CD4-positive, alpha-beta T cell treated with Interferon gamma for 1 hour (primary cell): ENCODE measurements at regions not wholly inside any gene's neighbourhood (a gene's known extent, or its start where the extent isn't known, plus 50 kb on each side); places are given as distances from the start of the nearest gene placed in this dataset.
"Not testable (repeated sequence)": the region's sequence is repeated elsewhere in the genome, so short reads cannot be mapped to it uniquely, and the experiment has no call there.

Experiments used
- DNase-seq: peaks from one replicate; pipeline ENCODE4 v3.0.0-alpha.2; 2020

DNA sequence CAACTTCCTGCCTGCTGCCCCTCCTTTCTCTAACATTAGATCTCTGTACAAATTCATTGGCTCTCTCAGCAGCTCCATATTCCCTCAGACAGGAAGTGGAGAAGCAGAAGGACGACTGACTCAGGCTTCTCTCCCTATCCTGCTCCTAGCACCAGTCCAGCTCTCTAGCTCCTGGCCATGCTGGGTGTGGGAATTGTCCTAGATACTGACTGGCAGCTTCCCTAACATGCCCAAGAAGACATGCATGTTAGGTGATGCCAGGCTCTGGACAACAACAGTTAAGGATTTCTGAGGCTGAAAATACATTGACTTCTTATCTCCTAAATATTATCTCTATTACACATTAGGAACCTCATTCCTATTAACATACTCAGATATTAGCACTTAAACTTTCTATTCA lies 292.9 kb downstream of the IKZF2 start:
- DNase-seq = no peak

- DNase-seq = no peak
Measured at GRCh38 chr2:212854771-212855170, 296.6 kb downstream of the IKZF2 start.

DNA sequence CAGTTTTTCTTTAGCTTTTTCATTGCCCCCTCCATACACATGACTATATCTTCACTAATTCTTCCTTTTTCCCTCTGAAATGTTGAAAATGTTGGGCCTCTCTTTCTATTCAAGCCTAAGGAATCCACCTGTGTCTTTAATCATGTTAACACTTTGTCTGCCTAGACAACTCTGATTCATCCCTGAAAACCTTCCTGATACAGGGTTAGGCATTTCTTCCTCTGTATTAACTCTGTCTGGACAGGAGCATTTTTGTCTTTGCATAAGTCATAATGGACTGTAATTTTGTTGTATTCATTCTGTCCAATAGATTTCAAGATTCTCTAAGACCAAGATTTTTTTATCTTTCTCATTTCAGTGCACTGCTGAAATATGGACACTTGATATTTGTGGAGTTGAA lies 297.3 kb downstream of the IKZF2 start:
- no peak for DNase-seq

GRCh38 chr2:212845941-212846340 lies 305.5 kb downstream of the IKZF2 start:
- no peak for DNase-seq

DNA sequence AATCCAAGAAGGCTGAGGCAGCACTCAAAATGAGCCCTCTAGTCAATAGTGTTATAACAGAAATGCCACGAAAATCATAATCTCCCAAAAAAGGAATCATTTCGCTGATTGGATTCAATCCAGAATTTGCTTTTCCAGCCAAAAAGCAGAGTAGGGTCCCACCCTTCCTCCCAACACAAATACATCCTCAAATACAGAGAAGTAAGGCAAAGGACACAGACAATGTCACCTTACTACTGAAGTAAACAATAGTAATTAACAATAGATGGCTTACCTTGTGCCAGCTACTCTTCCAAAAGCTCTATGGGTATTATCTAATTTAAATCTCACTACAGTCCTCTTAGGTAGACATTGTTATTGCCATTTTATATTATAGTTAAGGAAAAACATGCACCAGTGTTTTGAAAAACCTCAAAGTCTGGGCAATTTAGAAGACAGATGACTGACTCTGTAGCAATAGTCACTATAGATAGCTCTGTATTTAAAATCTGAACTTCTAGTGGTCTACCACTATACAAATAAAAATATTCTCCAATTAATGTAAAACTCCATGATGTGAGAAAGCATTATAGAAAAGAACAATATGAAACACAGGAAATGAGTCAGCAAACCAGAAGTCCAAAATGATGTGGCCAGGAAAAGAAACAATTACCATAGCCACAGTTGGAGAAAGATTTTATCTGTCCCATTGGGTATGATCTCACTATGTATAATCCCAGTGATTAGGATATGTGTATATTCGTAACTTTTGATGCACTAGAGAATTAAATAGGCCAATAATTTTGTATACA lies 305.0 kb upstream of the ERBB4 start:
- no peak for DNase-seq

DNA sequence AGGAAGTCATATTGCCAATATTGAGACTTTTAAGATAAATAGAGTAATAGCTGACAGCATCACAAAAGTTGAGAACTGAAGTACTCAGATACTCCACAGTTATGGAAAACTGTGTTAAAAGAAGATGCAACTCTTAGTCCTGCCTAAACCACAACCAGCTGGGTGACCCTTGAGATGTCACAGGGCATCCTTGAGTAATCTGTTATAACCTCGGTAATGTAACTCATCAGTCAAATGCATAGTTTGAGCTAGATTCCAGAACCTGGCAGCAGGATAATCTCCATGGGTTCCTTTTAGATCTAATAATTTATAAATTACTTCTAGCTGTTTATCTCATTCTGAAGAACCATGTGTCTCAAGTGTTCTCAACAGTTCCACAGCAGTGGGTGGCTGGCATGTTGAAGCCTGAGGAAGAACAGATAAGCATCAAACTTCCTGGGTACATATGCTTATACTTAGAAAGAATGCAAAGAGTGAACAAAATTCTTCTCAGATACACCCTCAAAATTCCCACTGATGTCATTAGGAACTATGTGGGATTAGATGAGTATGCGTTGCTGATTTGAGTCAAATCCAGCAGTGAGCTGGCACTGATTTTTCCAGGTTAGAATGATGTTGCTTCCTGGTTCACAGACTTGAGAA lies 304.1 kb upstream of the ERBB4 start:
- DNase-seq = no peak

DNA sequence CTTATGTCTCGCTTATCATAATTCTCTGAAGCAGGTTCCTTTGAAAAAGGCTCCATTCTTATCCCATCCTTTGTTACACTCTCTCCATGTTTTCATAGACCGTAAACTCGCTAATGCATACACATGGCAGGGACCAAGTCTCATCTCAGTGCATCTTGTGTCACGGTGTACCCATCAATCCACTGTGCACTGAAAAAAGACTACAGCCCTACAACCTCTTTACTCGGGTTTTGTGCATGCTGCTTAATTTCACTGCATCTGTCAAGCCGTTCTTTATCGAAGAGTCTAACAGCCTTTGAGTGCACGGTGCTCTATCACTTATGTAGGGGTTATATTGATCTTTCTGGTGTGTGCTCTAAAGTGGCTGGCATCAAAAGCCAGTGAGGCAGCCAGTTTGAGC lies 302.9 kb upstream of the ERBB4 start:
- DNase-seq = no peak

- no peak for DNase-seq
Measured at GRCh38 chr2:212832211-212833195, 293.9 kb upstream of the ERBB4 start.

DNA sequence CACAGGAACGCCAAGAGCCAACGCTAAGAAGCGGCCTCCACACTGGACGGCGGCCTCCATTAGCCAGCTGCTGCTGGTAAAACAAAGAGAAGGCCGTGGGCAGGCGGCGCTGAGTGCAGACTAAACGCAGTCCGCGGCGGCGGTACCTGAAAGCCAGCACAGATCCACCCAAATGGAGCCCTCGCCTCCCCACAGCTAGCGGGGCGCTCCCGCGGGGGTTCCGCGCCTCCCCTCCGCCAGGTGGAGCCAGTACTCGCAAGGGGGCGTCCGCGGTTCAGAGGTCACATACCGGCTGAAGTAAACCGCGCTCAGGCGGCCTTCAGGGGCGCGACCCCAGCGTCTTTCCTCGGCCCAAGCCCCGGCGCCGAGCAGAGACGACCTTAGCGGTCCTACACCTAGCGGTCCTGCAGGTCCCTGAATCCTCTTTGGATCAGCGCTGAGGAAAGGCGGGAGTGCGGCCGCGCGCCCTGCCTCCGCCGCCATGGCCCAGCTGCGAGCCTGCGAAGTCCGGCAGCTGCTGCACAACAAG lies 293.1 kb upstream of the ERBB4 start:
- no peak for DNase-seq

- DNase-seq = no peak
Measured at GRCh38 chr2:212816267-212816666, 277.7 kb upstream of the ERBB4 start.

GRCh38 chr2:212815453-212815852 lies 276.9 kb upstream of the ERBB4 start:
- DNase-seq = no peak

DNA sequence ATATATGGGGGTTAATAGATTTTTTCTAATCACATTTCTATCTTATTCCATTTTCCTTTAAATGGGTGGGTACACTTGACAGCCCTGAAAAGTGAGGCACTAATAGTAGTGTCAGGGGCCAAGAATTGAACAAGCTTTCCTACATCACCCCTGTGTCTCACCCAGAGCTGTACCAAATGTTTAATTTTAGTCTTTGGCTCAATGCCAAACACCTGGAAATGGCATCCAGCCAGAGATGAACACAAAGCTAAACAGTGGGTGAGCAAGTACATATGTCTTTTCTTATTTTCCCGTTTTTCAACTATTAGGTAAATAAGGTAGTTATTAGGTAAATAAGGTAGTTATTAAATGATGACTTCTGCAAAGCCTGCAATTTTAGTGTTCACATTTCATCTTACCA lies 276.3 kb upstream of the ERBB4 start:
- DNase-seq = no peak

GRCh38 chr2:212811921-212812320 lies 273.3 kb upstream of the ERBB4 start:
- no peak for DNase-seq

GRCh38 chr2:212811036-212811805 lies 272.6 kb upstream of the ERBB4 start:
- no peak for DNase-seq

- no peak for DNase-seq
Measured at GRCh38 chr2:212797484-212798205, 259.0 kb upstream of the ERBB4 start.

DNA sequence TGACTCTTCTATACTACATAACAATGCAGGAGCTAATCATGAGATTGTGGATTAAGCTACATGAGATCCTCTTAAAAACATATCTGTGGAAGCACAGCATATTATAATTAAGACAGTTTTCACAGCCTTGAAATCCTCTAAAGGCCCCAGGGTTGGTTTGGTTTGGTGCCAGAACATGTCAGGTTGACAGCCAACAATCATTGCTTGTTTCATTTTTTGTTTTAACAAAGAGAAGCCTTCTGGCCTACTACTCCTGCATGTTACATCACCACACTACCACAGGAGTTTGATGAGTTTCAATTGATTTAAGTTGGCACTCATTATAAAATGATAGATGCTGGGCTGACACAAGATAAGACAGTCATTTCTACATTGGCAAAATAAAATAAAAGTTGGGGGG lies 255.9 kb upstream of the ERBB4 start:
- DNase-seq = no peak

DNA sequence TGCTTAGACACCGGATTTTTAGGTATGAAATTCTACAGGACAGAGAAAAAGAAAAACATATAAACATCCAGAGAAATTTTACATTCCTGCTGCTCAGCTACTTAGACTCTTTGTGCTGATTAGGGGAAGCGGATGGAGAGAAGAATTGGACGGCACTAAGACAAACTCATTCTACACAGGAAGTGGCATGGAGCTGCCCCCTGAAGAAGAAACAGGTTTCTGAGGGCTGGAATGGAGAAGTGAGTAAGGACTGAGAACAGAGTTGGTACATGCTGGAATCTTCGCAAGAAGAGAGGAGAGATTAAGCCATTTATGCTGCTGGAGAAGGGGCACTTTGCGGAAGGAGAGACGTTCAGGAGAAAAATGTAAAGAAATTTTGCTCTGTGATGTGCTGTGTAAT lies 253.0 kb upstream of the ERBB4 start:
- no peak for DNase-seq

GRCh38 chr2:212786088-212786487 lies 247.5 kb upstream of the ERBB4 start:
- DNase-seq = not testable (repeated sequence)

- no peak for DNase-seq
Measured at GRCh38 chr2:212777020-212777491, 238.5 kb upstream of the ERBB4 start.

- DNase-seq = no peak
Measured at GRCh38 chr2:212773808-212774339, 235.3 kb upstream of the ERBB4 start.

DNA sequence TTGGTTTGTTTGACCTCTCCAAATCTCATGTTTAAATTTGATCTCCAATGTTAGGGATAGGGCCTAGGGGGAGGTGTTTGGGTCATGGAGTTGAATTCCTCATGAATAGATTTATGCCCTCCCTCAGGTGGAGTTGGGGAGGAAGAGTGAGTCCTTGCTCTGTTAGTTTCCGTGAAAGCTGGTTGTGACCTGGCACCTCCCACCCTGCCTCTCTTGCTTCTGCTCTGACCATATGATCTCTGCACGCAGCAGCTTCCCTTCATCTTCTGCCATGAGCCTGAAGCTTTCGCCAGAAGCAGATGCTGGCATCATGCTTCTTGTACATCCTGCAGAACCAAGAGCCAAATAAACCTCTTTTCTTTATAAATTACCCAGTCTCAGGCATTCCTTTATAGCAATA lies 231.6 kb upstream of the ERBB4 start:
- DNase-seq = no peak
